Lung (tissue), 11 donors: ENCODE measurements at regions not wholly inside any gene's neighbourhood (a gene's known extent, or its start where the extent isn't known, plus 50 kb on each side); places are given as distances from the start of the nearest gene placed in this dataset.

Experiments
- ATAC-seq: fragments of 200-7000 bp; cut with Tn5 transposase; one replicate; pipeline ENCODE4 v1.9.1; 2020; ENCODE audit warnings: moderate number of reproducible peaks; ENCODE audit not compliant: insufficient read depth, low FRiP score
- DNase-seq, 3 donors: peaks; one replicate each; pipeline ENCODE4 v3.0.0-alpha.2; 2013 to 2017
- H3K27ac ChIP-seq, 2 donors: one replicate each; pipeline ENCODE4 v1.5.1; 2013; ENCODE audit warnings: mild to moderate bottlenecking in 2 of 2, moderate library complexity in 2 of 2, control low read depth in 1 of 2, inconsistent platforms in 1 of 2, low read depth in 1 of 2, low read length in 1 of 2
- H3K27me3 ChIP-seq, 3 donors: one replicate each; pipeline ENCODE4 v1.5.1; 2013; ENCODE audit warnings: low read length in 2 of 3; ENCODE audit not compliant: control insufficient read depth in 3 of 3, insufficient read depth in 3 of 3
- H3K36me3 ChIP-seq, 4 donors: one replicate each; pipeline ENCODE4 v1.5.1; 2013; ENCODE audit warnings: low read length in 4 of 4, mild to moderate bottlenecking in 1 of 4, moderate library complexity in 1 of 4; ENCODE audit not compliant: control insufficient read depth in 4 of 4, insufficient read depth in 4 of 4
- H3K4me1 ChIP-seq, 5 donors: one replicate each; pipeline ENCODE4 v1.5.1; 2013; ENCODE audit warnings: low read length in 5 of 5, mild to moderate bottlenecking in 2 of 5, moderate library complexity in 1 of 5; ENCODE audit not compliant: control insufficient read depth in 5 of 5, insufficient read depth in 5 of 5
- H3K4me3 ChIP-seq: one replicate; pipeline ENCODE4 v1.5.1; 2013; ENCODE audit warnings: mild to moderate bottlenecking, control low read depth, moderate library complexity
- H3K9ac ChIP-seq, 2 donors: one replicate each; pipeline ENCODE4 v1.5.1; 2013; ENCODE audit warnings: low read length in 2 of 2, control low read depth in 1 of 2; ENCODE audit not compliant: insufficient read depth in 1 of 2
- H3K9me3 ChIP-seq, 4 donors: one replicate each; pipeline ENCODE4 v1.5.1; 2013; ENCODE audit warnings: low read length in 3 of 4, mild to moderate bottlenecking in 1 of 4, moderate library complexity in 1 of 4; ENCODE audit not compliant: control insufficient read depth in 4 of 4, insufficient read depth in 3 of 4
- WGBS, 2 donors: extraction: QIAGEN DNeasy Blood & Tissue Kit; methylation state at CpG; one replicate each; pipeline ENCODE4 v1.1.7; 2013; 5-methylcytosine and 5-hydroxymethylcytosine counted together
- TF ChIP-seq, protein P1 (sequence below): IDR thresholded peaks from 2 replicates; pipeline ENCODE4 v1.5.1; 2012; ENCODE audit warnings: mild to moderate bottlenecking; ENCODE audit errors: control extremely low read depth, extremely low read depth
- donor health status: control.
- donor health status: control.
- donor health status: Bipolar disorder and iron deficiency.
- donor health status: healthy.
- donor health status: DM: yes; HTN: yes; CAD: no.

DNA sequence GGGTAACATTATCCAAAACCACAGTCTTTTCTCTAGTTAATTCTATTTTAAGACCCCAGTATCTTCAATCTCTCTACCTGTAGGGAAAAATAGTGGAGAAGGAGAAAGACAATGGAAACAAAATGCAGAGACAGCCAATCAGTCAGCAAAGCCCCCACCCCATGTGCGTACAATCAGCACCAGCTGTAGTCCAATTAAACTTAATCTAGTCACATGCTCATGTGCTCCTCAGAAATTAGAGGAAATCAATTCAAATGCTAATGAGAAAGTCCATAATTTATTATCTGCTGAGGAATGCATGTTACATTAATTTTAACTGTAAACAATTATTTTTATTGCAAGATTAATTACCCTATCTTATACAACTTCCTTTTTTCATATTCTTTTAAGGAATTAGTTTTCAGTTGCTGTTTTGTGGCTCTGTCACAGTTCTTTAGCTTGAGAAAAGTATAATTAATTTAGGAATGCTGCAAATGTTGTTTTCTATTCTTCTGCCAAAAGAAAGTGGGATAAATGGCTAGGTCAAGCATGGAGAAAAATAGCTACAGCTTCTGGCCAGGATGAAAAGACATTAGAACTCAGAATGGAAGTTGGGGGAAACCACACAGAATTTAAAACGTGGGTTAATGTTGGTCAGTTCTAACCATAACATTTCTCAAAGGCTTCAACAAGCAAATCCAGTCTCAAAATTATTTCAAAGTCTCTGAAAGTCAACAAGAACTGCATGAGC lies 232.4 kb upstream of the HNRNPA3 start:
- DNase-seq = no peak
- TF ChIP-seq, protein P1, sequence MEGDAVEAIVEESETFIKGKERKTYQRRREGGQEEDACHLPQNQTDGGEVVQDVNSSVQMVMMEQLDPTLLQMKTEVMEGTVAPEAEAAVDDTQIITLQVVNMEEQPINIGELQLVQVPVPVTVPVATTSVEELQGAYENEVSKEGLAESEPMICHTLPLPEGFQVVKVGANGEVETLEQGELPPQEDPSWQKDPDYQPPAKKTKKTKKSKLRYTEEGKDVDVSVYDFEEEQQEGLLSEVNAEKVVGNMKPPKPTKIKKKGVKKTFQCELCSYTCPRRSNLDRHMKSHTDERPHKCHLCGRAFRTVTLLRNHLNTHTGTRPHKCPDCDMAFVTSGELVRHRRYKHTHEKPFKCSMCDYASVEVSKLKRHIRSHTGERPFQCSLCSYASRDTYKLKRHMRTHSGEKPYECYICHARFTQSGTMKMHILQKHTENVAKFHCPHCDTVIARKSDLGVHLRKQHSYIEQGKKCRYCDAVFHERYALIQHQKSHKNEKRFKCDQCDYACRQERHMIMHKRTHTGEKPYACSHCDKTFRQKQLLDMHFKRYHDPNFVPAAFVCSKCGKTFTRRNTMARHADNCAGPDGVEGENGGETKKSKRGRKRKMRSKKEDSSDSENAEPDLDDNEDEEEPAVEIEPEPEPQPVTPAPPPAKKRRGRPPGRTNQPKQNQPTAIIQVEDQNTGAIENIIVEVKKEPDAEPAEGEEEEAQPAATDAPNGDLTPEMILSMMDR = no peak
- WGBS, 2 donors = 60 to 61% methylated on average over 2 of the region's 2 CpGs
- H3K4me3 ChIP-seq = no peak overlapping the region
- H3K27me3 ChIP-seq = peaks cover 0 to 4% (median 0%) of the 10 kb centered on the region in 3 donors
- H3K36me3 ChIP-seq = no peaks in the 10 kb centered on the region
- no peak overlapping the region for H3K27ac ChIP-seq
- H3K9ac ChIP-seq = no peak overlapping the region
- peaks cover 0 to 12% (median 0%) of the 10 kb centered on the region in 5 donors for H3K4me1 ChIP-seq
- H3K9me3 ChIP-seq = peaks cover 0 to 2% (median 0%) of the 10 kb centered on the region in 4 donors
- no peak for ATAC-seq

DNA sequence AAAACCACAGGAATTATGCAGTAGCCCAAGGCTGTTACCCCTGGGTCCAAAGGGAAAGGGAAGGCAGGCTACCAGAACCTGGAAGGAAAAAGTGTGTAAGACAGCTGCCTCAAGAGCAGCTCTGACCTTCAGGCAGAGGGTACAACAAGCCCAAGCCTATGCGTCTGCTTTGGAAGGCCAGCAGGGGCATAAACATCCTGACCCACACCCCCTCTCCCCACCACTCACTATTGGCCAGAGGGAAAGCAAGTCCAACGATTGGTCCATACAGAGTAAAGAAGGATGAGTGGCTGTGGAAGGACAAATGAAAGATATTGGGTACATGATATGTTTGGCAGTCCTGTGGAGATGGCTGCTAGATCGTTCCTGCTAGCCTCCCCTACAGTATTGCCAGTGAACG lies 227.6 kb upstream of the HNRNPA3 start:
- Histone ChIP-seq H3K27ac (no peak overlapping the region), H3K27me3 (peaks cover 0 to 5% (median 2%) of the 10 kb centered on the region in 3 donors), H3K4me1 (peaks cover 0 to 6% (median 0%) of the 10 kb centered on the region in 5 donors), H3K36me3 (no peaks in the 10 kb centered on the region), H3K9ac (no peak overlapping the region), H3K9me3 (peaks cover 0 to 2% (median 0%) of the 10 kb centered on the region in 4 donors), H3K4me3 (no peak overlapping the region)
- no peak for DNase-seq
- TF ChIP-seq, protein P1 = no peak
- 86 to 88% methylated on average over 4 of the region's 4 CpGs for WGBS, 2 donors
- no peak for ATAC-seq

DNA sequence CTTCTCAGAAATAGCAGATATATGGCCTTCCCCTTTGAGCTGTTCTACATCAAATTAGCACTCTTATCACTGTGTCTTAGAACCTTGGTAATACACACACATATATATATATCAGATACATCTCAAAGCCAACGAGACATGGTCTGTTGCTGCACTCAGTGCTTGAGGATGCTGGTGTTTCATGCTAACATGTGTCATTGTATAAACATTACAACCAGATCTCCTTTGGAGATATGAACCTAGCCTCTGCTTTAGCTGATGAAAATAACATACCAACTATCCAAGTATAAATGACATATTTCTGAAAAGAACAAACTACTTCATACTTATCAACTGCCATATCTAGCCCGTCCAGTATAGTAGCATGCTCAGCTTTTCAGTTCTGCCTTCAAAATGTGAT lies 226.7 kb upstream of the HNRNPA3 start:
- Histone ChIP-seq H3K36me3 (no peaks in the 10 kb centered on the region), H3K4me3 (no peak overlapping the region), H3K9me3 (peaks cover 0 to 2% (median 0%) of the 10 kb centered on the region in 4 donors), H3K27ac (no peak overlapping the region), H3K4me1 (no peaks in the 10 kb centered on the region), H3K27me3 (peaks cover 0 to 5% (median 2%) of the 10 kb centered on the region in 3 donors), H3K9ac (no peak overlapping the region)
- TF ChIP-seq, protein P1 = no peak
- 77 to 87% methylated on average over 2 of the region's 2 CpGs for WGBS, 2 donors
- ATAC-seq (no peak), DNase-seq (no peak)
